RPMI7951 (cell line): ENCODE measurements at regions not wholly inside any gene's neighbourhood (a gene's known extent, or its start where the extent isn't known, plus 50 kb on each side); places are given as distances from the start of the nearest gene placed in this dataset.
"Not testable (repeated sequence)": the region's sequence is repeated elsewhere in the genome, so short reads cannot be mapped to it uniquely, and the experiment has no call there.

ENCODE experiments used
- DNase-seq: peaks from one replicate; pipeline ENCODE4 v3.0.0-alpha.2; 2012; ENCODE audit warnings: low read depth

GRCh38 chr2:192828947-192829346 lies 634.2 kb upstream of the TMEFF2 start:
- no peak for DNase-seq

- DNase-seq, result no peak
Observed at GRCh38 chr2:192828175-192828574, 633.4 kb upstream of the TMEFF2 start.

GRCh38 chr2:192827735-192828134 lies 633.0 kb upstream of the TMEFF2 start:
- DNase-seq, result no peak

GRCh38 chr2:192814376-192814775 lies 619.6 kb upstream of the TMEFF2 start:
- DNase-seq, result no peak

- DNase-seq, result no peak
Observed at GRCh38 chr2:192813341-192813740, 618.6 kb upstream of the TMEFF2 start.

GRCh38 chr2:192809173-192809572 lies 614.4 kb upstream of the TMEFF2 start:
- no peak for DNase-seq

- DNase-seq, result no peak
Observed at GRCh38 chr2:192783643-192784042, 588.9 kb upstream of the TMEFF2 start.

- DNase-seq, result no peak
Observed at GRCh38 chr2:192775459-192776262, 580.9 kb upstream of the TMEFF2 start.

GRCh38 chr2:192775011-192775410 lies 580.3 kb upstream of the TMEFF2 start:
- no peak for DNase-seq

- no peak for DNase-seq
Observed at GRCh38 chr2:192773044-192773443, 578.3 kb upstream of the TMEFF2 start.

- no peak for DNase-seq
Observed at GRCh38 chr2:192749611-192750200, 555.0 kb upstream of the TMEFF2 start.

GRCh38 chr2:192741889-192742288 lies 547.2 kb upstream of the TMEFF2 start:
- DNase-seq, result no peak

GRCh38 chr2:192735447-192735846 lies 540.7 kb upstream of the TMEFF2 start:
- no peak for DNase-seq

- DNase-seq, result no peak
Observed at GRCh38 chr2:192729369-192729768, 534.6 kb upstream of the TMEFF2 start.

GRCh38 chr2:192725991-192726390 lies 531.3 kb upstream of the TMEFF2 start:
- DNase-seq, result no peak

GRCh38 chr2:192719629-192720028 lies 524.9 kb upstream of the TMEFF2 start:
- DNase-seq, result no peak

- no peak for DNase-seq
Observed at GRCh38 chr2:192718340-192718739, 523.6 kb upstream of the TMEFF2 start.

GRCh38 chr2:192700934-192701333 lies 506.2 kb upstream of the TMEFF2 start:
- no peak for DNase-seq

GRCh38 chr2:192697880-192698279 lies 503.1 kb upstream of the TMEFF2 start:
- no peak for DNase-seq

GRCh38 chr2:192696857-192697256 lies 502.1 kb upstream of the TMEFF2 start:
- DNase-seq, result no peak

- DNase-seq, result no peak
Observed at GRCh38 chr2:192687015-192687414, 492.3 kb upstream of the TMEFF2 start.

- DNase-seq, result not testable (repeated sequence)
Observed at GRCh38 chr2:192682511-192682910, 487.8 kb upstream of the TMEFF2 start.

- DNase-seq, result no peak
Observed at GRCh38 chr2:192675681-192676080, 480.9 kb upstream of the TMEFF2 start.
